Right cardiac atrium (tissue), 5 donors: ENCODE measurements at regions not wholly inside any gene's neighbourhood (a gene's known extent, or its start where the extent isn't known, plus 50 kb on each side); places are given as distances from the start of the nearest gene placed in this dataset.

ENCODE experiments used
- ATAC-seq, 2 donors: fragments of 200-7000 bp; cut with Tn5 transposase; one replicate each; pipeline versions ENCODE4 v1.8.0 to v1.9.1; 2020; ENCODE audit warnings: moderate library complexity in 2 of 2, mild to moderate bottlenecking in 1 of 2
- DNase-seq, 3 donors: peaks; one replicate each; pipeline ENCODE4 v3.0.0-alpha.2; 2020
- H3K27ac ChIP-seq: one replicate; pipeline ENCODE4 v1.5.1; 2013; ENCODE audit warnings: mild to moderate bottlenecking, low read length, control low read depth, moderate library complexity
- H3K27me3 ChIP-seq: one replicate; pipeline ENCODE4 v1.6.1; 2013; ENCODE audit not compliant: control insufficient read depth, insufficient read depth
- H3K4me1 ChIP-seq: one replicate; pipeline ENCODE4 v1.6.1; 2013; ENCODE audit warnings: low read length; ENCODE audit not compliant: control insufficient read depth, insufficient read depth
- H3K4me3 ChIP-seq: one replicate; pipeline ENCODE4 v1.5.1; 2013; ENCODE audit warnings: low read length, control low read depth
- H3K9me3 ChIP-seq: one replicate; pipeline ENCODE4 v1.6.1; 2013; ENCODE audit warnings: low read length; ENCODE audit not compliant: control insufficient read depth
- WGBS: extraction: QIAGEN DNeasy Blood & Tissue Kit; methylation state at CpG from one replicate; pipeline ENCODE4 v1.1.7; 2013; 5-methylcytosine and 5-hydroxymethylcytosine counted together
- intact Hi-C, 4 donors: fragments of 100-400 bp; cut with DNase I; formaldehyde crosslinking; loops; one replicate each; pipeline versions ENCODE4 v1.11.0 to v1.14.0; 2022 to 2023
- donor health status: healthy with polysubstance abuse.
- donor health status: DM: no; HTN: yes; CAD: no.
- donor health status: DM: no; HTN: no; CAD: no.
- donor health status: DM: no; HTN: yes; CAD: no; lungs with severe emphysema.
- donor health status: DM: yes; HTN: yes; CAD: no.

DNA sequence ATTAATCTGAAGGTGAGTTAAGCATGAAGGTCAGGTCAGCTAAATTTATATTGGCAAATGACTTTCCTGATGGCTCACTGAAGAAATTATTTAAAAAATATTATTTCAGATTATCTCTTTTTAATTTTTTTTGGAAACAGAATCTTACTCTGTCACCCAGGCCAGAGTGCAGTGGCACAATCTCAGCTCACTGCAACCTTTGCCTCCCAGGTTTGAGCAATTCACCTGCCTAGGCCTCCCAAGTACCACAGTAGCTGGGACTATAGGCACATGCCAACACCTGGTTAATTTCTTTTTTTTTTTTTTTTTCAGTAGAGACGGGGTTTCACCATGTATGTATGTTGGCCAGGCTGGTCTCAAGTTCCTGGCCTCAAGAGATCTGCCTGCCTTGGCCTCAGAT is 976.7 kb downstream of the TTLL7 start:
- H3K27me3 ChIP-seq, result no peaks in the 10 kb centered on the region
- no peaks in the 10 kb centered on the region for H3K4me1 ChIP-seq
- no peak for ATAC-seq
- intact Hi-C loops, result no loop called here
- 100% methylated on average over 1 of the region's 1 CpG for WGBS
- no peak for DNase-seq
- no peaks in the 10 kb centered on the region for H3K9me3 ChIP-seq
- no peak overlapping the region for H3K27ac ChIP-seq
- H3K4me3 ChIP-seq, result no peak overlapping the region

GRCh38 chr1:83017701-83018100 is 981.2 kb downstream of the TTLL7 start:
- no peaks in the 10 kb centered on the region for H3K4me1 ChIP-seq
- intact Hi-C loops, result no loop called here
- no peaks in the 10 kb centered on the region for H3K27me3 ChIP-seq
- H3K27ac ChIP-seq, result no peak overlapping the region
- H3K4me3 ChIP-seq, result no peak overlapping the region
- WGBS, result 60% methylated on average over 4 of the region's 4 CpGs
- DNase-seq (no peak), ATAC-seq (peak in 1 of 2 donors; percentile 64)
- H3K9me3 ChIP-seq, result no peaks in the 10 kb centered on the region

DNA sequence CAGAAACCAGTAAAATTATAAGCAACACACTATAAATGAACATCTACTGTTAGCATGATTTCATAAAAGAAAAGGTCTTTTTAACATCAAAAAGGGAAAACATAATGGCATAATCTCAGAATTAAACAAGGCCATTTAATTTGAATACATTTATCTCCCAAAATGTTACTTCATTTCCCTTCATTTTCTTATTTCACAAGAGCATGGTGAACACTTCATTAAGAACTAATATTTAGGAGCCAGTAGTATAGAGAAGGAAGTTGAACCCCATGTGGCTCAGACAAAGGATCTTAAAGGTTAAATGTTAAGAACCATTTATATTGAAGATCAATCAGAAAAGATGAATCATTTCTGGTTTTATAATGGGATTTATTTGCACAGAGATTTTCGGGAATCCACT is 981.7 kb downstream of the TTLL7 start:
- intact Hi-C loops, result no loop called here
- Histone ChIP-seq H3K27ac (no peak overlapping the region), H3K4me3 (no peak overlapping the region), H3K9me3 (no peaks in the 10 kb centered on the region), H3K27me3 (no peaks in the 10 kb centered on the region), H3K4me1 (no peaks in the 10 kb centered on the region)
- WGBS, result 85% methylated on average over 1 of the region's 1 CpG
- ATAC-seq, result no peak
- no peak for DNase-seq

DNA sequence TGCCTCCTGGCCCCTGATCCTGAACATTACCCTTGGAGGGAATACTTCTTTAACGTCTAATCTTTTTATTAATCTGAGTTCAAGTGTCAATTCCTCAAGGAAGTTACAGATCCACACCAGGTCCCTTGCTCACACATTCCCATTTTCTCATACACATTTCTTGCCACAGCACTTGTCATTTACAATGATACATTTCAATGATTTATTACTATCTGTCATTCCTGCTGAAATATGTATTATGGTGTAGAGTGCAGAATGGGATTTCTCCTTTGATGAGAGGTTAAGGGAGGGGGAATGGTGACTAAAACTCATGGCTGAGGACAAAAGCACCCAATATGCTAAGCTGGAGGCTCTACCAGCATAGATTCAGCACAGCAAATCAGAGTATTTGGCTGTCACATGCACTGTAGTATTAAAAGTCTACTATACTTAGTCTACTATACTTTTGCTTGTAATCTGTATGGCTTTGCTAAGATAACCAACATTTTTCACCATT is 982.5 kb downstream of the TTLL7 start:
- no peaks in the 10 kb centered on the region for H3K4me1 ChIP-seq
- no peak for ATAC-seq
- intact Hi-C loops, result no loop called here

GRCh38 chr1:83015163-83015562 is 983.8 kb downstream of the TTLL7 start:
- ATAC-seq (no peak), DNase-seq (no peak)
- WGBS, result 89% methylated on average over 2 of the region's 2 CpGs
- intact Hi-C loops, result no loop called here
- Histone ChIP-seq H3K27ac (no peak overlapping the region), H3K27me3 (no peaks in the 10 kb centered on the region), H3K4me1 (no peaks in the 10 kb centered on the region), H3K9me3 (no peaks in the 10 kb centered on the region), H3K4me3 (no peak overlapping the region)

More for the DNA sequence above, 982.5 kb downstream of the TTLL7 start:
- Histone ChIP-seq H3K27ac (no peak overlapping the region), H3K27me3 (no peaks in the 10 kb centered on the region), H3K4me3 (no peak overlapping the region), H3K9me3 (no peaks in the 10 kb centered on the region)
- WGBS, result 77% methylated on average over 1 of the region's 1 CpG
- no peak for DNase-seq

DNA sequence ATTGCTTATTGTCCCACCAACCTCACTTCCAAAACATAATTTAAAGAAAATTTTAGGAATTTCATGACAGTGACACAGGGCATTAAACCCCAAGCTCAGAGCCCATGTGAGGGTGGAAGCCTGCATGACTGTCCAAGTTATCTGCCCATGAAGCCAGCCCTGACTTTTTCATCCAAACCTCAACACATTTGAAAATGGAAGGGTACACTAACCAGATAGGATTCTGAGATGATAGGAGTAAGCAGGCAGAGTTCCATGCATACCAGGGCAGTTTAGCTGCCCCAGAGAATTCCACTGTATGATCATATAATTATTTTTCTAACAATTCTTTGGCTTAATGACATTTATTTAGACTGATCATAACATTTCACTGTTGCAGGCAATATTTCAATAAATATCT is 986.0 kb downstream of the TTLL7 start:
- Histone ChIP-seq H3K4me1 (no peaks in the 10 kb centered on the region), H3K9me3 (no peaks in the 10 kb centered on the region), H3K27ac (no peak overlapping the region), H3K27me3 (no peaks in the 10 kb centered on the region), H3K4me3 (no peak overlapping the region)
- intact Hi-C loops, result no loop called here
- ATAC-seq, result no peak
- no peak for DNase-seq

DNA sequence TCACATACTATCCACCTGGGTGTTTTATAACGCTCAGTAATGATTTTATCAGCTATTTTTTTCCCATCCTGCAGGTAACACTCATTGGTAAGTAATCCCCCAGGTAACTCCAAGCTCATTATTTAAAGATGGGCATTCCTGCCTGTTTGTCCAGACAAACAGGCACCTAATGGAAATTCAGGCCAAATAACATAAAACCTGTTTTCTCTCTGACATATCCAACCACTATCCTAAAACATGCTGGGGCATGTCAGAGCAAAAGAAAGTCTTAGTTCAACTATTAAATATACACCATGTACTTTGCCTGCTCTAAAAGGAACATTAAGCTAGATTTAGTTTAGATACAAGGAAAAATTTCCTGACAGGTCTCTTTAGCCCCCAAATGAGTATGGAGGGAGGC is 987.7 kb downstream of the TTLL7 start:
- peaks cover under 1% of the 10 kb centered on the region for H3K4me1 ChIP-seq
- H3K4me3 ChIP-seq, result no peak overlapping the region
- intact Hi-C loops, result no loop called here
- H3K27ac ChIP-seq, result no peak overlapping the region
- ATAC-seq, result no peak
- no peaks in the 10 kb centered on the region for H3K27me3 ChIP-seq
- DNase-seq, result no peak
- H3K9me3 ChIP-seq, result no peaks in the 10 kb centered on the region
- 89% methylated on average over 1 of the region's 1 CpG for WGBS

DNA sequence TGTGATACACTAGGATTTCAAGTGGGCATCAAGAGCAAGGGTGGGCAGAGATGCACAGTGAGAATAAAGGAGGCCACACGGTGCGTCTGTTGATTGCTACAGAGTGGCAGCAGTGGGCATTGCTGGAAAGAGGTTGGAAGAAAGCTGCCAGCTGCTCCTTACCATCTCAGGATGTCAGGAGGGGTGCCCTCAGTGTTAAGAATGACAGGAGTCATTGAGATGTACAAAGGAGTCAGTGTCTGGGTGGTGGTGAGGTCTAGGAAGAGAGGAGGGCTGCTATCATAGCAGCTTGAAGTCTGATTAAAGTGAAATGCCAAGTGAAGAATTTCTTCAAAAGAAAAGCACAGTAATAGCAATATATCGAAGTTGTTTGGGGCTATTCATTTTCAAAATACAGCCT is 992.7 kb downstream of the TTLL7 start:
- peaks cover 1% of the 10 kb centered on the region for H3K4me1 ChIP-seq
- WGBS, result 91% methylated on average over 3 of the region's 3 CpGs
- no peak overlapping the region for H3K4me3 ChIP-seq
- no peaks in the 10 kb centered on the region for H3K27me3 ChIP-seq
- no peak overlapping the region for H3K27ac ChIP-seq
- DNase-seq, result no peak
- ATAC-seq, result no peak
- H3K9me3 ChIP-seq, result no peaks in the 10 kb centered on the region
- intact Hi-C loops, result no loop called here

GRCh38 chr1:83000286-83000685 is 998.6 kb downstream of the TTLL7 start:
- no peaks in the 10 kb centered on the region for H3K9me3 ChIP-seq
- no peak for DNase-seq
- 91% methylated on average over 4 of the region's 4 CpGs for WGBS
- ATAC-seq, result no peak
- no peaks in the 10 kb centered on the region for H3K27me3 ChIP-seq
- intact Hi-C loops, result no loop called here
- H3K4me1 ChIP-seq, result no peaks in the 10 kb centered on the region
- H3K27ac ChIP-seq, result no peak overlapping the region
- no peak overlapping the region for H3K4me3 ChIP-seq

DNA sequence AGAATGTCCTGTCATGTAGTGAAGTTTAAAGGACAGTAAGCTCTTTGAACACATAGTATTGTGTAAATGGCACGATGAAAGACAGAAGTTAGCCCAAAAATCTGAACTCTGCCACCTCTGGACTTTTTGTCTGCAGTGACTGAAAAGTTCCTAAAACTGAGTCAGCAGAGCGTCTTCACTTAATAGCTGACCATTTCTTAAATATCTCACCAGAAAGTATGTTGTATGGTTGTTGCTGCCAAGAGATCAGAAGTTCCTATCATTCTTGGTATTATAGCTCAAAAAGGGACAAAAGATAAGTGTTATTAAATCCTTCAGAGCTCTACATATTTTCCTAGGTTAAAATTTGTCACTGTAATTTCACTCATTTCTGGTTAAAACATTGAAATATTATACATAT is 1003.0 kb downstream of the TTLL7 start:
- H3K27me3 ChIP-seq, result no peaks in the 10 kb centered on the region
- H3K27ac ChIP-seq, result no peak overlapping the region
- H3K4me1 ChIP-seq, result peaks cover 2% of the 10 kb centered on the region
- no peaks in the 10 kb centered on the region for H3K9me3 ChIP-seq
- no peak overlapping the region for H3K4me3 ChIP-seq
- intact Hi-C loops, result no loop called here
- DNase-seq (no peak), ATAC-seq (no peak)
- WGBS, result 62% methylated on average over 2 of the region's 2 CpGs

DNA sequence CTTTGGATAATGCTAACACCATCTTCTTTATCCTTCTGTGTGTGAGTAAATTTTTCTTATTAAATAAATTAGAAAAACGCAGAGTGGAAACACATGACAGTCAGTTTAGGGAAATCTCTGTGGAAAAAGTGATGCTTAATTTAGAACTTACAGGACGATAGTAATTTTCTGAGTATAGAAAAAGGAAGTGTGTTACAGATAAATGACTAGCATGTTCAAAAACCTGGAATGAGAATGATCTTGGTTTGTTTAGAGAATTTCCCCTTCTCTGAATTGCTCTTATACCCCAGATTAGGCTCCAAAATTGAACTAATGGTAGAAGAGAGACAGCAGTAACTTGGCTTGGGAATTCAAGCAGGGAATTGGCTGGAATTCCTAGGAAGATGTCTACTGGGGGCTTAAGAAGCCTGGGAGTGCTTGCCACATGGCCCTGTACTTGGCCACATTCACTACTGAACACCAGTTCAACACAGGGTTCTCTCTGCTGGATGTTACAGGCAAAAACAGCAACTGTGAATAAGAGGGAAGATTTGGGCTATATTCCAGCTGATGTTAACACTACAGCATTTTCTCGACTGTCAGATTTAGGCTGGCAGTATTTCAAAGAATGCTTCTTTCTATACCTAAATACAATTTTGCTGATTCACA is 1004.2 kb downstream of the TTLL7 start:
- intact Hi-C loops, result no loop called here
- H3K27ac ChIP-seq, result no peak overlapping the region
- H3K9me3 ChIP-seq, result no peaks in the 10 kb centered on the region
- WGBS, result 16% methylated on average over 3 of the region's 3 CpGs
- H3K27me3 ChIP-seq, result no peaks in the 10 kb centered on the region
- no peak for DNase-seq
- peak in 1 of 2 donors; percentile 22 for ATAC-seq
- peaks cover 2% of the 10 kb centered on the region for H3K4me1 ChIP-seq
- no peak overlapping the region for H3K4me3 ChIP-seq

DNA sequence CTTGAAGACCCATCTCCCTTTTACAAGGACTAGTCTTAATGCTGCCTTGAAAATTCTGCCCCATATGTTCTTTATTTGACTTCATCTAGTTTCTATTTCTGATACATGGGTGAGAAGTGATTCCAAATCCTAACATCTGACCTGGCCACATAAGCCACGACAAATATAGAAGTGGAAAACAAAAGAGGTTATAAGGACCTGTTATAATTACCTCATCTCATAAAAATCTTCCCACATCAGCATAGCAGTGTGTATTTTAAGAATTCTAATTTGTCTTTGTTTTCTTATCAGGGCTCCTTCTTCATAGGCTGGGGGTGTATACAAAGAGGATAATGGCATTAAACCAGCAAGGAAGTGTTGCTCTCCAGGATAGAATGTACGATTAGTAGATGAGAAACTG is 1007.4 kb downstream of the TTLL7 start:
- 28% methylated on average over 2 of the region's 2 CpGs for WGBS

More for the DNA sequence above, 1007.4 kb downstream of the TTLL7 start:
- H3K27ac ChIP-seq, result no peak overlapping the region
- no peaks in the 10 kb centered on the region for H3K9me3 ChIP-seq
- intact Hi-C loops, result no loop called here
- no peak overlapping the region for H3K4me3 ChIP-seq
- H3K27me3 ChIP-seq, result no peaks in the 10 kb centered on the region
- no peak for DNase-seq
- no peak for ATAC-seq
- peaks cover 2% of the 10 kb centered on the region for H3K4me1 ChIP-seq
